ENCODE measurements at regions not wholly inside any gene's neighbourhood (a gene's known extent, or its start where the extent isn't known, plus 50 kb on each side); places are given as distances from the start of the nearest gene placed in this dataset.

DNA sequence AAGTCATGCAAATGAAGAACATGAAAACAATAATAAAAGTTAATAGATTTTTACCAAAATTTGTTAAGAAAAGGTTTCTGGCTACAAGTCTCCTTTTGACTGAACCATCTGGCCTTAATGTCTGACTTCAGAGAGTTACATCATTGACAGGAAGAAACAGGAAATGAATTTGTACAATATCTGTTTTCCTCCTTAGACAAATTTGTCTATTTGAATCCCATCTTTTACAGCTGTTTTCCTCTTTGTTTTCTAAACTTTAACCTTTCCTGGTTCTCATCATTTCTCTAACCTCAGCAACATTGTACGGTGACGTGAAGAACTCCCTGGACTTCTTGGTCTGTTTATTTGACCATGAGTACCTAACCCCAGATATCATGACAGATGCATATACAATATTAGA lies 567.5 kb upstream of the RIOK2 start:
- Histone ChIP-seq H3K4me3 (ENCODE audit: insufficient read depth, low read depth, low read length) (no peak overlapping the region), H3K27me3 (ENCODE audit: insufficient read depth, low read length) (no peaks in the 10 kb centered on the region), H3K27ac (ENCODE audit: low read depth, low read length) (no peak overlapping the region), H2AFZ (ENCODE audit: low read depth, low read length) (no peak overlapping the region), H3K9ac (ENCODE audit: low read length) (no peak overlapping the region), H3K4me2 (ENCODE audit: low read length) (no peak overlapping the region), H3K36me3 (ENCODE audit: insufficient read depth, low read length) (no peaks in the 10 kb centered on the region), H3K4me1 (ENCODE audit: insufficient read depth, low read length) (no peaks in the 10 kb centered on the region), H4K20me1 (ENCODE audit: insufficient read depth, low read length) (no peaks in the 10 kb centered on the region), H3K9me3 (ENCODE audit: insufficient read depth, low read depth, low read length) (no peaks in the 10 kb centered on the region), H3K79me2 (ENCODE audit: insufficient read depth, low read length) (no peaks in the 10 kb centered on the region)
- DNase-seq (ENCODE audit: low read depth) (no peak), FAIRE-seq (no peak)
- Mint-ChIP-seq H3K4me1 (ENCODE audit: low read depth, unreplicated experiment) (no peaks in the 10 kb centered on the region), H3K9me3 (ENCODE audit: unreplicated experiment) (no peaks in the 10 kb centered on the region), H3K27me3 (ENCODE audit: low read depth, unreplicated experiment) (no peaks in the 10 kb centered on the region), H3K27ac (ENCODE audit: unreplicated experiment) (no peak overlapping the region), H3K36me3 (ENCODE audit: low read depth, unreplicated experiment) (no peaks in the 10 kb centered on the region), H3K4me3 (ENCODE audit: unreplicated experiment) (no peak overlapping the region)
- TF ChIP-seq, protein P1, sequence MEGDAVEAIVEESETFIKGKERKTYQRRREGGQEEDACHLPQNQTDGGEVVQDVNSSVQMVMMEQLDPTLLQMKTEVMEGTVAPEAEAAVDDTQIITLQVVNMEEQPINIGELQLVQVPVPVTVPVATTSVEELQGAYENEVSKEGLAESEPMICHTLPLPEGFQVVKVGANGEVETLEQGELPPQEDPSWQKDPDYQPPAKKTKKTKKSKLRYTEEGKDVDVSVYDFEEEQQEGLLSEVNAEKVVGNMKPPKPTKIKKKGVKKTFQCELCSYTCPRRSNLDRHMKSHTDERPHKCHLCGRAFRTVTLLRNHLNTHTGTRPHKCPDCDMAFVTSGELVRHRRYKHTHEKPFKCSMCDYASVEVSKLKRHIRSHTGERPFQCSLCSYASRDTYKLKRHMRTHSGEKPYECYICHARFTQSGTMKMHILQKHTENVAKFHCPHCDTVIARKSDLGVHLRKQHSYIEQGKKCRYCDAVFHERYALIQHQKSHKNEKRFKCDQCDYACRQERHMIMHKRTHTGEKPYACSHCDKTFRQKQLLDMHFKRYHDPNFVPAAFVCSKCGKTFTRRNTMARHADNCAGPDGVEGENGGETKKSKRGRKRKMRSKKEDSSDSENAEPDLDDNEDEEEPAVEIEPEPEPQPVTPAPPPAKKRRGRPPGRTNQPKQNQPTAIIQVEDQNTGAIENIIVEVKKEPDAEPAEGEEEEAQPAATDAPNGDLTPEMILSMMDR (IDR thresholded peaks at IDR 0.05; ENCODE audit: insufficient read depth, low read depth, low read length), result no peak
- TF ChIP-seq EZH2 (IDR thresholded peaks at IDR 0.05; ENCODE audit: insufficient read depth, low read length), result no peak

DNA sequence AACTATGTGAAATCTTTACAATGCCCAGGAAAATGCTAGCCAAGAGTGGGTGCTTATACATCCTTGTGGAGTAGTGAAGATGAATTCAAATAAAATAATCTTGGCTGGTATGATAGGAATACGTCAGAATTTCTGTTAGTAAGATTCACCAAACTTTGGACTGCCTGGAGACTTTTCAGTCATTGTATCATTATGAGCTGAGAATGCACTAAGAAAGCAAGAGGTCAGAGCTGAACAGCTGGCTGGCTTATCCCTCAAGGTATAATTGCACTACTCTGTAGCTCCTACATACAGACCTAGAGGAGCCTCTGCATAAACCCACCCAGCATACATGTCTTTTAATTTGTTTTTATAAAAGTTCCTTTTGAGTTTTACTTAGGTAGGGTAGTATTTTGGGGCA lies 568.5 kb upstream of the RIOK2 start:
- no peak for FAIRE-seq
- no peaks in the 10 kb centered on the region for H3K4me1 Mint-ChIP-seq (ENCODE audit: low read depth, unreplicated experiment)
- no peaks in the 10 kb centered on the region for H3K9me3 Mint-ChIP-seq (ENCODE audit: unreplicated experiment)

DNA sequence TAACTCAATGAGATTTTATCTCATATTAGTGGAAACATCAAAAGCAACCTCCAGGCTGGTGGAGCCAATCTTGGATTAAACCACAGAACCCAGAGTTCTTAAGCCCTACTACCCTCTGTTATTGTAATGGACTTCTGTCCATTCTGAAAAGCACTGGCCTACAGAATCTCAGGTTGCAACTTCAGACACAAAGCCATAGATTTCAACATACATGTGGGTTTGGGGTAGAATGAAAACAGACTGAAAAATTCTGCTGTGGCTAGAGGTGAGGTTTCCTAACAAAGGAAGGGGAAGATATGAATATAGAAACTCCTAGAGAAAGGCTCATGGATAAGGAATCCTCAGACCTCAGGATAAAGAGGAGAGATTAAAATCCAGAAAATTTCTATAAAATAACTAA lies 569.8 kb upstream of the RIOK2 start:
- H2AFZ ChIP-seq (ENCODE audit: low read depth, low read length), result no peak overlapping the region
- no peak overlapping the region for H3K9ac ChIP-seq (ENCODE audit: low read length)
- no peaks in the 10 kb centered on the region for H3K9me3 ChIP-seq (ENCODE audit: insufficient read depth, low read depth, low read length)
- H3K4me3 ChIP-seq (ENCODE audit: insufficient read depth, low read depth, low read length), result no peak overlapping the region
- no peaks in the 10 kb centered on the region for H3K4me1 ChIP-seq (ENCODE audit: insufficient read depth, low read length)
- no peak overlapping the region for H3K27ac ChIP-seq (ENCODE audit: low read depth, low read length)
- FAIRE-seq (no peak), DNase-seq (ENCODE audit: low read depth) (peak; percentile 31)
- no peaks in the 10 kb centered on the region for H3K4me1 Mint-ChIP-seq (ENCODE audit: low read depth, unreplicated experiment)
- no peaks in the 10 kb centered on the region for H4K20me1 ChIP-seq (ENCODE audit: insufficient read depth, low read length)
- H3K36me3 Mint-ChIP-seq (ENCODE audit: low read depth, unreplicated experiment), result no peaks in the 10 kb centered on the region
- H3K27me3 ChIP-seq (ENCODE audit: insufficient read depth, low read length), result no peaks in the 10 kb centered on the region
- no peaks in the 10 kb centered on the region for H3K9me3 Mint-ChIP-seq (ENCODE audit: unreplicated experiment)
- no peaks in the 10 kb centered on the region for H3K79me2 ChIP-seq (ENCODE audit: insufficient read depth, low read length)
- no peak overlapping the region for H3K4me2 ChIP-seq (ENCODE audit: low read length)
- no peak overlapping the region for H3K4me3 Mint-ChIP-seq (ENCODE audit: unreplicated experiment)
- TF ChIP-seq EZH2 (IDR thresholded peaks at IDR 0.05; ENCODE audit: insufficient read depth, low read length), result no peak
- TF ChIP-seq, protein P1 (IDR thresholded peaks at IDR 0.05; ENCODE audit: insufficient read depth, low read depth, low read length), result no peak
- no peak overlapping the region for H3K27ac Mint-ChIP-seq (ENCODE audit: unreplicated experiment)
- H3K27me3 Mint-ChIP-seq (ENCODE audit: low read depth, unreplicated experiment), result no peaks in the 10 kb centered on the region
- H3K36me3 ChIP-seq (ENCODE audit: insufficient read depth, low read length), result no peaks in the 10 kb centered on the region

More for the DNA sequence above, 568.5 kb upstream of the RIOK2 start:
- no peak overlapping the region for H3K4me3 Mint-ChIP-seq (ENCODE audit: unreplicated experiment)
- TF ChIP-seq, protein P1 (IDR thresholded peaks at IDR 0.05; ENCODE audit: insufficient read depth, low read depth, low read length), result no peak
- no peak for TF ChIP-seq EZH2 (IDR thresholded peaks at IDR 0.05; ENCODE audit: insufficient read depth, low read length)
- H3K4me3 ChIP-seq (ENCODE audit: insufficient read depth, low read depth, low read length), result no peak overlapping the region
- H2AFZ ChIP-seq (ENCODE audit: low read depth, low read length), result no peak overlapping the region
- no peaks in the 10 kb centered on the region for H3K36me3 ChIP-seq (ENCODE audit: insufficient read depth, low read length)
- no peak overlapping the region for H3K9ac ChIP-seq (ENCODE audit: low read length)
- H3K36me3 Mint-ChIP-seq (ENCODE audit: low read depth, unreplicated experiment), result no peaks in the 10 kb centered on the region
- no peaks in the 10 kb centered on the region for H3K27me3 ChIP-seq (ENCODE audit: insufficient read depth, low read length)
- H3K9me3 ChIP-seq (ENCODE audit: insufficient read depth, low read depth, low read length), result no peaks in the 10 kb centered on the region
- H4K20me1 ChIP-seq (ENCODE audit: insufficient read depth, low read length), result no peaks in the 10 kb centered on the region
- no peak overlapping the region for H3K27ac Mint-ChIP-seq (ENCODE audit: unreplicated experiment)
- no peaks in the 10 kb centered on the region for H3K27me3 Mint-ChIP-seq (ENCODE audit: low read depth, unreplicated experiment)
- H3K4me1 ChIP-seq (ENCODE audit: insufficient read depth, low read length), result no peaks in the 10 kb centered on the region
- no peaks in the 10 kb centered on the region for H3K79me2 ChIP-seq (ENCODE audit: insufficient read depth, low read length)
- DNase-seq (ENCODE audit: low read depth), result no peak
- H3K27ac ChIP-seq (ENCODE audit: low read depth, low read length), result no peak overlapping the region
- no peak overlapping the region for H3K4me2 ChIP-seq (ENCODE audit: low read length)
